ENCODE measurements at regions not wholly inside any gene's neighbourhood (a gene's known extent, or its start where the extent isn't known, plus 50 kb on each side); places are given as distances from the start of the nearest gene placed in this dataset.
A peak's percentile ranks its signal among the peaks of the same experiment; 100 is the strongest.
"Not testable (repeated sequence)": the region's sequence is repeated elsewhere in the genome, so short reads cannot be mapped to it uniquely, and the experiment has no call there.

DNA sequence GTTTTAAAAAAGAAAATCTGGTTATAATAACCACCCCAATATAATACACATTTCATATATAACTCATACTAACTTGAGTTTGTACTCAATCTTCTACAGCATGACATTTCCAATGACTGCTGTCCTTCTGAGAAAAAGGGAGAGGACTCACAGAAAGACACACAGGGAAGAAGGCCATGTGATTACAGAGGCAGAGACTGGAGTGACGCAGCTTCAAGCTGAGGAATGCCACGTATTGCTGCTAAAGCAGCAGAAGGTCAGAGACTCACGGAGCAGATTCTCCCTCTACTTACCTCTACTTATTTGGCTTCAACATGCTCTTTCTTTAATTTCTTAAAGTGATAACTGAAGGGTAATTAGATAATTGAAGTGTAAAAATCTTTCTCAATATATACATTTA, 753.5 kb upstream of the PKDCC start:
- DNase-seq, result no peak

GRCh38 chr2:41313082-41313481, 734.7 kb upstream of the PKDCC start:
- no peak for DNase-seq

- DNase-seq, result peak; percentile 29 to 79 (median 29)
Measured at GRCh38 chr2:41314511-41315070, 733.2 kb upstream of the PKDCC start.

DNA sequence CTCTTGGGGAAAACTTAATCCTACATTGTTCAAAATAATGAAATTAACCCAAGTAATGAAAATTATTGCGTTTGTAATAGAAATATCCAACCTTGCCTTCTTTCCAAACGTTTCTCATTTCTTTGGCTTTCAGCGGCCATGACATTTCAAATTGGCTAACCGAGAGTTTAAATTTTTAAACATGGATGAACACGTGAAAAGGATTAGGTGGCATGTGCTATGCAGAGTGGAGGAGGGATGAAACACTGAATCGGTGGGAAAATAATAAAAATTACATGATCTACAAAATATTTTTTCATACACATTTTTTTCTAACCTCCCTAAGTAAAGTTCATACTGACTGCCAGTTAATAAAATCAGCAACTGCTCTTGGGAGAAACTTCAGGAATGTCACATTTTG, 728.4 kb upstream of the PKDCC start:
- no peak for DNase-seq

DNA sequence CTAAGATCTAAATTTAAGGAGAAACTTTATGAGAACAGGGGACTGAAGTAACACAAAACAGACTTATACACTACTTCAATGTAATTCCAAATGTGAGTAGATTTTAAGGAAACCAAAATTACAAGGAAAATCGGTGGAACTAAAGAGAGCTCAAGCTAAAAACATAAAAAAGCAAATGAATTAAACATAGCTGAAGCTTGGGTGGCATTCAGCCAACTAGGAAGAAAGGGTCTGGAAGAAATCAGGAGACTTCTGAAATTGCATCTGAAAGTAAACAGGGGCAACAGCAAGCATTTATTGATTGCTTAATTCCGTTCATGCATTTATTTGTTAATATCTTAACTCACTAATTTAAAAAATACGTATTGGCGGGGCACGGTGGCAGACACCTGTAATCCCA, 727.3 kb upstream of the PKDCC start:
- DNase-seq, result peak in 2 of 3 donors; percentile 17 to 22

DNA sequence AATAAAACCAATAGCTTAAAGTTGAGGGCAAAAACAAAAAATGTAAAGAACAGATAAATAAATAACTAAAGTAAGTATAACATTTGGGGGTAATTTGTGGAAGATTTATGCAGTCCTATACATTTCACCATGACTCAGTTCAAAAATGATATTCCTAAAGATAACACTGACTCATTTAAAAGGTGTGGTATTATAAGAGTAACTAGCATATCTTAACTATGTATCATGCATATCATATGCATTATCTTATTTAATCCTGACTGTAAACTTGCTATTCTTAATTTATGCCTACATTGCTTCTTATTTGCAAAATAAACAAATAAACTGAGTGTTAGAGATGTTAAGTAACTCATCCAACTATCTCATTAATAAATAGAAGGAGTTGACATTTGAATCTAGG, 726.5 kb upstream of the PKDCC start:
- DNase-seq, result no peak

DNA sequence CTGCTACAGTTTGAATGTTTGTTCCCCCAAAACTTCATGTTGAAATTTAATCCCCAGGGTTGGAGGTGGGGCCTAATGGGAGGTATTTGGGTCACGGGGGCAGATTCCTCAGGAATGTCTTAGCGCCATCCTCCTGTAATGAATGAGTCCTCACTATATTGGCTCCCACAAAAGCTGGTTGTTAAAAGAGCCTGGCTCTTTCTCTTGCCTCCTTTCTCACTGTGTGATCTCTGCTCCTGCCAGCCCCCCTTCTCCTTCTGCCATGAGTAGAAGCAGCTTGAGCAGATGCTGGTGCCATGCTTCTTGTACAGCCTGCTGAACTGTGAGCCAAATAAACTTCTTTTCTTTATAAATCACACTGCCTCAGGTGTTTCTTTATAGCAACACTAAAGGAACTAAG, 721.0 kb upstream of the PKDCC start:
- DNase-seq, result no peak

DNA sequence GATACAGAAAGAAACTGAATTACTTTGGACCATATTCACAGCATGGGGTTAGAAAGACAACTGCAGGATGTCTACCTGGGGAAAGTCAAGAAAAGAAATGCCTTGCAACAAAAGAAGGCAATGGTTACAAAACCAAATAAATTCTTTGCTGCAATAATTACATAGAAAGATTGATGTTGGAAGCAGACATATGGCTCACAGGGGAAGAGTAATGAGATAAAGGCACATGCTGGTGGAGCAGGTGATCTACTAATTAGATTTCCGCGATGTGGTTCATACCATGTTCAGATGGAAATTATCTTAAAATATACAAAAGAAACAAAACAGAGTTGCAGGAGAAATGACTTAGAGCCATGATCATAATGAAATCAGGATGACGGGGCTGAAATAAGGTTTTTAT, 718.8 kb upstream of the PKDCC start:
- DNase-seq, result no peak

DNA sequence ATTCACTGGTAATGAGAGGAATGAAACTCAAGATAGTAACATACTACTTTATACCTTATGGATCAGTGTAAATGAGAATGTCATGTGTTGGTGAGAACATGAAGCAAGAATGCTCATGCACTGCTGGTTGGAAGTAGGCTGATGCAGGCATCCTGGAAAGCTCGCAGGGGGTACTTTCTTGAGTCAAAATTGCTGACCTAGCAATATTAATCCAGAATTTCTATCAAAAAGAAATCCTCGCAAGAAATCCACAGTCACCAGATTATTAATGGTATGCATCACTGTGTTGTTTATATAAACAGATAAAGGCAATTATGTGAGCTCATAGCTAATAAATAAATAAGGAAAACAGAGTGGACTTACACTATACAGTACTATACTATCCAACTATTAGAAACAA, 713.7 kb upstream of the PKDCC start:
- DNase-seq, result no peak

DNA sequence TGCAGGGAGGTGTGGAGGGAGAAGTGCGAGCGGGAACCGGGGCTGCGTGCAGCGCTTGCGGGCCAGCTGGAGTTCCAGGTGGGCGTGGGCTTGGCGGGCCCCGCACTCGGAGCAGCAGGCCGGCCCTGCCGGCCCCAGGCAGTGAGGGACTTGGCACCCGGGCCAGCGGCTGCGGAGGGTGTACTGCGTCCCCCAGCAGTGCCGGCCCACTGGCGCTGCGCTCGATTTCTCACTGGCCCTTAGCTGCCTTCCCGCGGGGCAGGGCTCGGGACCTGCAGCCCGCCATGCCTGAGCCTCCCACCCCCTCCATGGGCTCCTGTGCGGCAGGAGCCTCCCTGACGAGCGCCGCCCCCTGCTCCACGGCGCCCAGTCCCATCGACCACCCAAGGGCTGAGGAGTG, 712.2 kb upstream of the PKDCC start:
- not testable (repeated sequence) for DNase-seq

DNA sequence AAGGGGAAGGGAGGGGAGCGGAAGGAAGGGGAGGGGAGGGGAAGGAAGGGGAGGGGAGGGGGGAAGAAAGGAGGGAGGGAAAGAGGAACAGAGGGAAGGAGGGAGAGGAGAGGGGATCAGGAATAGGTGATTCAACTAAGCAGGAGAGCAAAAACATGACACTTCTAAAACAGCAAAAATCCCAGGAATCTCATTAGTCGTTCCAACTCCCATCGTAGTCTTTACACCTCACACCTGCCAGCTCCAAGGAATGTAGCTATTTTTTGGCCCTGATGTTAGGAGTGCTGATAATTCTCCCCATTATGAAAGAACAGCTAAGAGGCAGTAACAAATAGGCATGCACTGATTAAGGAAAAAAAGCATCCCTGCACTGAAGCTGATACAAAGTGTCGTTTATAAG, 709.9 kb upstream of the PKDCC start:
- no peak for DNase-seq

GRCh38 chr2:41344529-41344928, 703.3 kb upstream of the PKDCC start:
- no peak for DNase-seq

GRCh38 chr2:41353060-41353459, 694.8 kb upstream of the PKDCC start:
- DNase-seq, result no peak

- DNase-seq, result no peak
Measured at GRCh38 chr2:41355794-41356193, 692.0 kb upstream of the PKDCC start.

DNA sequence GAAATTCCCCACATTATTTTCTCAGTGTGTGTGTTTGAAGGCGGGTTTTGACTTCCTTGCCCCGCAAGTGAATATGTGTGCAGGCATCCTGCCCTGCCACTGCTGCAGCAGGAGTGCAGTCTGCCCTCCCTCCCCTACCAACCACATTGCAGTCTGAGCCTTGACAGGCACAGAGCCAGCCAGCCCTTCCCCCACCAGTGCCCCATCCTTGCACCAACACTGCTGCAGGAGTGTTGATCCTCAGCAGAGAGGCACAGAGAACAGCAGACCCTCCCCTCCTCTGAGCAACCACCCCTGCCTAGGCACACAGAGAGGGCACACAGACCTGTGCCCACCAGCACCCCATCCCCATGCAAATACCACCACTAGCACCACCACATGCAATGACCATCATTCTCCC, 683.0 kb upstream of the PKDCC start:
- no peak for DNase-seq

DNA sequence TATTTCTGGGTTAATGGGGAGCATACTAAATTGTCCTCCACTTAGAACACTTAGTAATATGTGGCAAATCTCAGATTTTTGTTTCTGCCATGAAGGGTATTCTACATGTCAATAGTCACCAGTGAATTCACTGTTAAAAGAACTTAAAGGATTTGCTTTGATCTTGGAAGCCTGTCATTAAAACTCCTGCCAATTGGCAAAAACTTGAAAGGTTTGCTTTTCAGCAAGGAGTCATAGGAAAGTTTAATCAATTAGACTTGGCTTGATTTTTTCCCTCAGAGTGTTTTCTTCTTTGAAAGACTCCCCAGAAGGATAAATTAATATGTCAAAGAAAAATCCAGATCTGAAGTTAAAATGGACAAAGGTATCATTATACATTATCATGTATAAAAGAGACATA, 671.9 kb upstream of the PKDCC start:
- DNase-seq, result peak in 1 of 3 donors; percentile 36

DNA sequence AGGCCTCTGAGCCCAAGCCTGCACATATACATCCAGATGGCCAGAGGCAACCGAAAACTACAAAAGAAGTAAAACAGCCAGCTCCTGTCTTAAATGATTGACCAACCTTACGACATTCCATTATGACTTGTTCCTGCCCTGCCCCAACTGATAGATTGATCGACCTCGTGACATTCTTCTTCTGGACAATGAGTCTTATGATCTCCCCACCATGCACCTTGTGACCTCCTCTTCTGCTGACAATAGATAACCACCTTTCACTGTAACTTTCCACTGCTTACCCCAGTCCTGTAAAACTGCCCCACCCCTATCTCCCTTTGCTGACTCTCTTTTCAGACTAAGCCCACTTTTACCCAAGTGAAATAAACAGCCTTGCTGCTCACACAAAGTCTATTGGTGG, 670.0 kb upstream of the PKDCC start:
- no peak for DNase-seq

- no peak for DNase-seq
Measured at GRCh38 chr2:41378420-41378819, 669.4 kb upstream of the PKDCC start.

DNA sequence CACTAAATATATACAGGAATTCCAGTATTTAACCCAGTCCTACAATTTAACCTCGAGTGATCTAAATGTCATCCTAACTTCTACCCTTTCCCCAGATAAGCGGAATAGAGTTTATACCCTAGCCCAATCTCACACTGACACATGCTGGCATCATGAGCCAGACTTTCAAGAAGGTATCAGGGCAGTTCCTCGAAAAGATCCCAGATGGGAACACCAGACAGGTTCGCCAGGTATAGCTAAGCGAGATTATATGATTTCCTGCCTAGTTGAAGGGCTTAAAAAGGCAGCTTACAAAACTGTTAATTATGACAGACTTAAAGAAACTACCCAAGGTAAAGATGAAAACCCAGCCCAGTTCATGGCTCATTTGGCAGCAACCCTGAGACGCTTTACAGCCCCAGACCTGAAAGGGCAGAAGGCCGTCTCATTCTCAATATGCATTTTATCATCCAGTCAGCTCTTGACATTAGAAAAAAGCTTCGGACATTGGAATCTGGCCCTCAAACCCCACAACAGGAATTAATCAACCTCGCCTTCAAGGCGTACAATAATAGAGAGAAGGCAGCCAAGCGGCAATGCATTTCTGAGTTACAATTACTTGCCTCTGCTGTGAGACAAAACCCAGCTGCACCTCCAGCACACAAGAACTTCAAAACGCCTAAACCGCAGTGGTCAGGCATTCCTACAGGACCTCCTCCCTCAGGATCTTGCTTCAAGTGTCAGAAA, 668.2 kb upstream of the PKDCC start:
- peak in 1 of 3 donors; percentile 28 for DNase-seq

- DNase-seq, result no peak
Measured at GRCh38 chr2:41381701-41382100, 666.1 kb upstream of the PKDCC start.

- DNase-seq, result no peak
Measured at GRCh38 chr2:41387519-41387918, 660.3 kb upstream of the PKDCC start.

DNA sequence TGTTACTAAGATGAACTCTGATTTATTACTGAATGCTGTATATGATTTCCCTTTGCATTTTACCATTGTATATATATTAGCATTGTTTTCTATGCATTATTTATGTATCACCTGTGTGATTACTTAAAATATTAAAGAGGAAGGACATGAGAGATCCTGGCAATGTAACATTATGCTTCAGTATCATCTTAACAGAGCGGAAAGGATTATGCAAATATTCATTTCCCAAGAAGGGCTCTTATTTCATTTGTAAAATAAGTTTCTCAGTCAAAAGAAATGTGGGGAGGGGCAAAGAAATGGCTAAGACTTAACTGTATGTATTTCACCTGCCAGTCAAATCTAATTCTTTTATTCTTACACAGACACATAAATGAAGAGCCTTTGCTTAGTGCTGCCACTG, 654.2 kb upstream of the PKDCC start:
- no peak for DNase-seq

GRCh38 chr2:41394541-41394940, 653.3 kb upstream of the PKDCC start:
- no peak for DNase-seq

GRCh38 chr2:41395692-41396091, 652.1 kb upstream of the PKDCC start:
- no peak for DNase-seq
